ENCODE measurements at regions not wholly inside any gene's neighbourhood (a gene's known extent, or its start where the extent isn't known, plus 50 kb on each side); places are given as distances from the start of the nearest gene placed in this dataset.

DNA sequence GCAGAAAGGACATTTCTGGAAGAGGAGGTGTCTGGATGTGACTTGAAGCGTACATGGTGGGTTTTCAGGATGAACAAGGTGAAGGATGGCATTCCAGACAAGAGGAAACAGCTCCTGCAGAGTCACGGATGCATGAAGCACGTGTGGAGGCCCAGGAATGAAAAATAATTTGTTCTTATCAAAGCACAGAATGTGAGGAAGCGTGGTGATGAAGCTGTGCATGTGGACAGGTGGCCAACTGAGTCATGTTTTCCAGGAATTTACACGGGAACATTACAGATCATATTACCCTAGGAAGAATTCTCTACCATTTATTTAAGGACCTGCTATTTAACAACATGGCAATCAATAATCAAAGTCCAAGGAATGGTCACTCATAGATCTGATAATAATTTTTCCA, 413.2 kb upstream of the KLF6 start:
- no peak for TF ChIP-seq POLR2A (IDR thresholded peaks at IDR 0.05)
- TF ChIP-seq CTCF (IDR thresholded peaks at IDR 0.05) = no peak
- no peak for TF ChIP-seq POLR2AphosphoS5 (IDR thresholded peaks at IDR 0.05)
- TF ChIP-seq EP300 (IDR thresholded peaks at IDR 0.05) = no peak
